ENCODE measurements at regions not wholly inside any gene's neighbourhood (a gene's known extent, or its start where the extent isn't known, plus 50 kb on each side); places are given as distances from the start of the nearest gene placed in this dataset.

DNA sequence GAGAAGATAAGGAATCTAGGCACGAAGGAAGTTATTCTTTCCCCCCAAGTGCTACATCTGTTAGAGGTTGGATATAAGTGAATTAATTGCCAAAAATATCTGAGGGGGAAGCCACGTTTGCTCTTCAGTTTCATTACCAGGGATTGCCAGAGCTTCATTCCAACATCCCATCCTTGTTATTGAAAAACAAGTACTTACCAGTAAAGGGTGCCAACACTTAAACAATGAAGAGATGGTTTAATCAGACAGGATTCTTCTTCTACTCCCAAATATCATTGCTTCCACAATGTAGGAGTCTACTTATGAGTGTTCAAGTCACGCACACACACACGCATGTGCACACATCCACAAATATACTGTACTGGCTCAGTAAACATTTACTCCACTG lies 312.4 kb downstream of the RPAP3 start:
- TF ChIP-seq, protein P1, sequence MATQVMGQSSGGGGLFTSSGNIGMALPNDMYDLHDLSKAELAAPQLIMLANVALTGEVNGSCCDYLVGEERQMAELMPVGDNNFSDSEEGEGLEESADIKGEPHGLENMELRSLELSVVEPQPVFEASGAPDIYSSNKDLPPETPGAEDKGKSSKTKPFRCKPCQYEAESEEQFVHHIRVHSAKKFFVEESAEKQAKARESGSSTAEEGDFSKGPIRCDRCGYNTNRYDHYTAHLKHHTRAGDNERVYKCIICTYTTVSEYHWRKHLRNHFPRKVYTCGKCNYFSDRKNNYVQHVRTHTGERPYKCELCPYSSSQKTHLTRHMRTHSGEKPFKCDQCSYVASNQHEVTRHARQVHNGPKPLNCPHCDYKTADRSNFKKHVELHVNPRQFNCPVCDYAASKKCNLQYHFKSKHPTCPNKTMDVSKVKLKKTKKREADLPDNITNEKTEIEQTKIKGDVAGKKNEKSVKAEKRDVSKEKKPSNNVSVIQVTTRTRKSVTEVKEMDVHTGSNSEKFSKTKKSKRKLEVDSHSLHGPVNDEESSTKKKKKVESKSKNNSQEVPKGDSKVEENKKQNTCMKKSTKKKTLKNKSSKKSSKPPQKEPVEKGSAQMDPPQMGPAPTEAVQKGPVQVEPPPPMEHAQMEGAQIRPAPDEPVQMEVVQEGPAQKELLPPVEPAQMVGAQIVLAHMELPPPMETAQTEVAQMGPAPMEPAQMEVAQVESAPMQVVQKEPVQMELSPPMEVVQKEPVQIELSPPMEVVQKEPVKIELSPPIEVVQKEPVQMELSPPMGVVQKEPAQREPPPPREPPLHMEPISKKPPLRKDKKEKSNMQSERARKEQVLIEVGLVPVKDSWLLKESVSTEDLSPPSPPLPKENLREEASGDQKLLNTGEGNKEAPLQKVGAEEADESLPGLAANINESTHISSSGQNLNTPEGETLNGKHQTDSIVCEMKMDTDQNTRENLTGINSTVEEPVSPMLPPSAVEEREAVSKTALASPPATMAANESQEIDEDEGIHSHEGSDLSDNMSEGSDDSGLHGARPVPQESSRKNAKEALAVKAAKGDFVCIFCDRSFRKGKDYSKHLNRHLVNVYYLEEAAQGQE (tag by site-specific recombination; IDR thresholded peaks at IDR 0.05) = no peak
- TF ChIP-seq, protein P2, sequence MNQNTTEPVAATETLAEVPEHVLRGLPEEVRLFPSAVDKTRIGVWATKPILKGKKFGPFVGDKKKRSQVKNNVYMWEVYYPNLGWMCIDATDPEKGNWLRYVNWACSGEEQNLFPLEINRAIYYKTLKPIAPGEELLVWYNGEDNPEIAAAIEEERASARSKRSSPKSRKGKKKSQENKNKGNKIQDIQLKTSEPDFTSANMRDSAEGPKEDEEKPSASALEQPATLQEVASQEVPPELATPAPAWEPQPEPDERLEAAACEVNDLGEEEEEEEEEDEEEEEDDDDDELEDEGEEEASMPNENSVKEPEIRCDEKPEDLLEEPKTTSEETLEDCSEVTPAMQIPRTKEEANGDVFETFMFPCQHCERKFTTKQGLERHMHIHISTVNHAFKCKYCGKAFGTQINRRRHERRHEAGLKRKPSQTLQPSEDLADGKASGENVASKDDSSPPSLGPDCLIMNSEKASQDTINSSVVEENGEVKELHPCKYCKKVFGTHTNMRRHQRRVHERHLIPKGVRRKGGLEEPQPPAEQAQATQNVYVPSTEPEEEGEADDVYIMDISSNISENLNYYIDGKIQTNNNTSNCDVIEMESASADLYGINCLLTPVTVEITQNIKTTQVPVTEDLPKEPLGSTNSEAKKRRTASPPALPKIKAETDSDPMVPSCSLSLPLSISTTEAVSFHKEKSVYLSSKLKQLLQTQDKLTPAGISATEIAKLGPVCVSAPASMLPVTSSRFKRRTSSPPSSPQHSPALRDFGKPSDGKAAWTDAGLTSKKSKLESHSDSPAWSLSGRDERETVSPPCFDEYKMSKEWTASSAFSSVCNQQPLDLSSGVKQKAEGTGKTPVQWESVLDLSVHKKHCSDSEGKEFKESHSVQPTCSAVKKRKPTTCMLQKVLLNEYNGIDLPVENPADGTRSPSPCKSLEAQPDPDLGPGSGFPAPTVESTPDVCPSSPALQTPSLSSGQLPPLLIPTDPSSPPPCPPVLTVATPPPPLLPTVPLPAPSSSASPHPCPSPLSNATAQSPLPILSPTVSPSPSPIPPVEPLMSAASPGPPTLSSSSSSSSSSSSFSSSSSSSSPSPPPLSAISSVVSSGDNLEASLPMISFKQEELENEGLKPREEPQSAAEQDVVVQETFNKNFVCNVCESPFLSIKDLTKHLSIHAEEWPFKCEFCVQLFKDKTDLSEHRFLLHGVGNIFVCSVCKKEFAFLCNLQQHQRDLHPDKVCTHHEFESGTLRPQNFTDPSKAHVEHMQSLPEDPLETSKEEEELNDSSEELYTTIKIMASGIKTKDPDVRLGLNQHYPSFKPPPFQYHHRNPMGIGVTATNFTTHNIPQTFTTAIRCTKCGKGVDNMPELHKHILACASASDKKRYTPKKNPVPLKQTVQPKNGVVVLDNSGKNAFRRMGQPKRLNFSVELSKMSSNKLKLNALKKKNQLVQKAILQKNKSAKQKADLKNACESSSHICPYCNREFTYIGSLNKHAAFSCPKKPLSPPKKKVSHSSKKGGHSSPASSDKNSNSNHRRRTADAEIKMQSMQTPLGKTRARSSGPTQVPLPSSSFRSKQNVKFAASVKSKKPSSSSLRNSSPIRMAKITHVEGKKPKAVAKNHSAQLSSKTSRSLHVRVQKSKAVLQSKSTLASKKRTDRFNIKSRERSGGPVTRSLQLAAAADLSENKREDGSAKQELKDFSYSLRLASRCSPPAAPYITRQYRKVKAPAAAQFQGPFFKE (tag by site-specific recombination; IDR thresholded peaks at IDR 0.05; ENCODE audit: borderline replicate concordance) = no peak
- TF ChIP-seq, protein P3, sequence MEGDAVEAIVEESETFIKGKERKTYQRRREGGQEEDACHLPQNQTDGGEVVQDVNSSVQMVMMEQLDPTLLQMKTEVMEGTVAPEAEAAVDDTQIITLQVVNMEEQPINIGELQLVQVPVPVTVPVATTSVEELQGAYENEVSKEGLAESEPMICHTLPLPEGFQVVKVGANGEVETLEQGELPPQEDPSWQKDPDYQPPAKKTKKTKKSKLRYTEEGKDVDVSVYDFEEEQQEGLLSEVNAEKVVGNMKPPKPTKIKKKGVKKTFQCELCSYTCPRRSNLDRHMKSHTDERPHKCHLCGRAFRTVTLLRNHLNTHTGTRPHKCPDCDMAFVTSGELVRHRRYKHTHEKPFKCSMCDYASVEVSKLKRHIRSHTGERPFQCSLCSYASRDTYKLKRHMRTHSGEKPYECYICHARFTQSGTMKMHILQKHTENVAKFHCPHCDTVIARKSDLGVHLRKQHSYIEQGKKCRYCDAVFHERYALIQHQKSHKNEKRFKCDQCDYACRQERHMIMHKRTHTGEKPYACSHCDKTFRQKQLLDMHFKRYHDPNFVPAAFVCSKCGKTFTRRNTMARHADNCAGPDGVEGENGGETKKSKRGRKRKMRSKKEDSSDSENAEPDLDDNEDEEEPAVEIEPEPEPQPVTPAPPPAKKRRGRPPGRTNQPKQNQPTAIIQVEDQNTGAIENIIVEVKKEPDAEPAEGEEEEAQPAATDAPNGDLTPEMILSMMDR (tag by site-specific recombination; IDR thresholded peaks at IDR 0.05) = no peak
- no peak for TF ChIP-seq GLIS1 (tag by site-specific recombination; IDR thresholded peaks at IDR 0.05)
- TF ChIP-seq ZXDB (tag by site-specific recombination; IDR thresholded peaks at IDR 0.05) = no peak
- TF ChIP-seq GLI4 (tag by site-specific recombination; IDR thresholded peaks at IDR 0.05) = no peak
- TF ChIP-seq ZNF610 (tag by site-specific recombination; IDR thresholded peaks at IDR 0.05; ENCODE audit: borderline replicate concordance) = no peak
- no peak for TF ChIP-seq ZNF426 (tag by site-specific recombination; IDR thresholded peaks at IDR 0.05)
- TF ChIP-seq ZNF292 (tag by site-specific recombination; IDR thresholded peaks at IDR 0.05; ENCODE audit: borderline replicate concordance, low read depth) = no peak
- TF ChIP-seq KLF8 (tag by site-specific recombination; IDR thresholded peaks at IDR 0.05) = no peak
